ENCODE measurements at regions not wholly inside any gene's neighbourhood (a gene's known extent, or its start where the extent isn't known, plus 50 kb on each side); places are given as distances from the start of the nearest gene placed in this dataset.

- Histone ChIP-seq H3K4ac (ENCODE audit: low read depth, low read length) (no peak overlapping the region), H2AK5ac (ENCODE audit: low read length) (no peak overlapping the region), H3K4me2 (ENCODE audit: low read length) (no peak overlapping the region), H4K8ac (ENCODE audit: low read depth, low read length) (no peak overlapping the region), H2BK5ac (ENCODE audit: low read depth, low read length, poor library complexity) (no peak overlapping the region), H3K4me1 (ENCODE audit: control insufficient read depth in 1 of 2, insufficient read depth in 2 of 2, low read length in 2 of 2) (no peaks in the 10 kb centered on the region), H3K14ac (ENCODE audit: low read length) (no peak overlapping the region), H3K9me3 (ENCODE audit: insufficient read depth, low read depth, low read length) (no peaks in the 10 kb centered on the region), H2BK120ac (ENCODE audit: insufficient read depth, low read length, poor library complexity) (no peak overlapping the region), H3K4me3 (ENCODE audit: low read depth, low read length) (no peak overlapping the region), H4K91ac (ENCODE audit: low read depth, low read length) (no peak overlapping the region), H4K12ac (ENCODE audit: low read depth, low read length) (no peak overlapping the region), H2BK12ac (ENCODE audit: low read length) (no peak overlapping the region), H3K36me3 (ENCODE audit: control insufficient read depth in 1 of 2, insufficient read depth in 2 of 2, low read length in 2 of 2) (no peaks in the 10 kb centered on the region), H3K79me1 (ENCODE audit: low read length) (no peaks in the 10 kb centered on the region), H2AFZ (ENCODE audit: insufficient read depth, low read length, poor library complexity) (no peak overlapping the region), H3K23ac (ENCODE audit: low read length) (no peak overlapping the region), H3K27me3 (ENCODE audit: insufficient read depth, low read length) (no peaks in the 10 kb centered on the region), H3K18ac (ENCODE audit: low read length) (no peak overlapping the region), H3K9ac (ENCODE audit: low read length) (no peak overlapping the region), H3K79me2 (ENCODE audit: control insufficient read depth, insufficient read depth, low read length, poor library complexity) (no peaks in the 10 kb centered on the region), H3K27ac (ENCODE audit: low read depth, low read length) (no peak overlapping the region)
- WGBS (ENCODE audit: extremely low coverage, insufficient coverage, insufficient read length): no CpG with 5 or more reads among the region's 5 CpGs
- no peak for DNase-seq
These were observed 780.1 kb upstream of the LINC00305 start for GRCh38 chr18:64929036-64929435.

GRCh38 chr18:64919971-64920570 lies 771.2 kb upstream of the LINC00305 start:
- Histone ChIP-seq H2AK5ac (ENCODE audit: low read length) (no peak overlapping the region), H3K4me2 (ENCODE audit: low read length) (no peak overlapping the region), H3K79me2 (ENCODE audit: control insufficient read depth, insufficient read depth, low read length, poor library complexity) (no peaks in the 10 kb centered on the region), H3K9ac (ENCODE audit: low read length) (no peak overlapping the region), H3K18ac (ENCODE audit: low read length) (no peak overlapping the region), H3K36me3 (ENCODE audit: control insufficient read depth in 1 of 2, insufficient read depth in 2 of 2, low read length in 2 of 2) (no peaks in the 10 kb centered on the region), H3K4me1 (ENCODE audit: control insufficient read depth in 1 of 2, insufficient read depth in 2 of 2, low read length in 2 of 2) (no peaks in the 10 kb centered on the region), H3K14ac (ENCODE audit: low read length) (no peak overlapping the region), H2BK12ac (ENCODE audit: low read length) (no peak overlapping the region), H3K23ac (ENCODE audit: low read length) (no peak overlapping the region), H4K91ac (ENCODE audit: low read depth, low read length) (no peak overlapping the region), H2AFZ (ENCODE audit: insufficient read depth, low read length, poor library complexity) (no peak overlapping the region), H3K27me3 (ENCODE audit: insufficient read depth, low read length) (no peaks in the 10 kb centered on the region), H4K8ac (ENCODE audit: low read depth, low read length) (no peak overlapping the region), H3K4me3 (ENCODE audit: low read depth, low read length) (no peak overlapping the region), H2BK120ac (ENCODE audit: insufficient read depth, low read length, poor library complexity) (no peak overlapping the region), H4K12ac (ENCODE audit: low read depth, low read length) (no peak overlapping the region), H2BK5ac (ENCODE audit: low read depth, low read length, poor library complexity) (no peak overlapping the region), H3K27ac (ENCODE audit: low read depth, low read length) (no peak overlapping the region), H3K79me1 (ENCODE audit: low read length) (no peaks in the 10 kb centered on the region), H3K4ac (ENCODE audit: low read depth, low read length) (no peak overlapping the region), H3K9me3 (ENCODE audit: insufficient read depth, low read depth, low read length) (no peaks in the 10 kb centered on the region)
- no peak for DNase-seq
- WGBS (ENCODE audit: extremely low coverage, insufficient coverage, insufficient read length): no CpG with 5 or more reads among the region's 1 CpG

GRCh38 chr18:64918851-64919250 lies 770.0 kb upstream of the LINC00305 start:
- no CpG with 5 or more reads among the region's 3 CpGs for WGBS (ENCODE audit: extremely low coverage, insufficient coverage, insufficient read length)

GRCh38 chr18:64893349-64893748 lies 744.5 kb upstream of the LINC00305 start:
- Histone ChIP-seq H4K8ac (ENCODE audit: low read depth, low read length) (no peak overlapping the region), H3K18ac (ENCODE audit: low read length) (no peak overlapping the region), H3K23ac (ENCODE audit: low read length) (no peak overlapping the region), H3K14ac (ENCODE audit: low read length) (no peak overlapping the region), H2BK12ac (ENCODE audit: low read length) (no peak overlapping the region), H3K9ac (ENCODE audit: low read length) (no peak overlapping the region), H3K36me3 (ENCODE audit: control insufficient read depth in 1 of 2, insufficient read depth in 2 of 2, low read length in 2 of 2) (no peaks in the 10 kb centered on the region), H3K4me2 (ENCODE audit: low read length) (no peak overlapping the region), H4K91ac (ENCODE audit: low read depth, low read length) (no peak overlapping the region), H3K79me2 (ENCODE audit: control insufficient read depth, insufficient read depth, low read length, poor library complexity) (no peaks in the 10 kb centered on the region), H2BK5ac (ENCODE audit: low read depth, low read length, poor library complexity) (no peak overlapping the region), H3K79me1 (ENCODE audit: low read length) (no peaks in the 10 kb centered on the region), H3K9me3 (ENCODE audit: insufficient read depth, low read depth, low read length) (peaks cover 3% of the 10 kb centered on the region), H2AK5ac (ENCODE audit: low read length) (no peak overlapping the region), H3K27me3 (ENCODE audit: insufficient read depth, low read length) (no peaks in the 10 kb centered on the region), H3K4me3 (ENCODE audit: low read depth, low read length) (no peak overlapping the region), H2BK120ac (ENCODE audit: insufficient read depth, low read length, poor library complexity) (no peak overlapping the region), H2AFZ (ENCODE audit: insufficient read depth, low read length, poor library complexity) (no peak overlapping the region), H3K4me1 (ENCODE audit: control insufficient read depth in 1 of 2, insufficient read depth in 2 of 2, low read length in 2 of 2) (no peaks in the 10 kb centered on the region), H3K27ac (ENCODE audit: low read depth, low read length) (no peak overlapping the region), H4K12ac (ENCODE audit: low read depth, low read length) (no peak overlapping the region), H3K4ac (ENCODE audit: low read depth, low read length) (no peak overlapping the region)
- WGBS (ENCODE audit: extremely low coverage, insufficient coverage, insufficient read length): no CpG with 5 or more reads among the region's 3 CpGs
- no peak for DNase-seq

More at GRCh38 chr18:64918851-64919250, 770.0 kb upstream of the LINC00305 start:
- Histone ChIP-seq H3K79me2 (ENCODE audit: control insufficient read depth, insufficient read depth, low read length, poor library complexity) (no peaks in the 10 kb centered on the region), H2AFZ (ENCODE audit: insufficient read depth, low read length, poor library complexity) (no peak overlapping the region), H2AK5ac (ENCODE audit: low read length) (no peak overlapping the region), H3K36me3 (ENCODE audit: control insufficient read depth in 1 of 2, insufficient read depth in 2 of 2, low read length in 2 of 2) (no peaks in the 10 kb centered on the region), H3K27me3 (ENCODE audit: insufficient read depth, low read length) (no peaks in the 10 kb centered on the region), H3K4ac (ENCODE audit: low read depth, low read length) (no peak overlapping the region), H3K9me3 (ENCODE audit: insufficient read depth, low read depth, low read length) (no peaks in the 10 kb centered on the region), H3K4me1 (ENCODE audit: control insufficient read depth in 1 of 2, insufficient read depth in 2 of 2, low read length in 2 of 2) (no peaks in the 10 kb centered on the region), H2BK5ac (ENCODE audit: low read depth, low read length, poor library complexity) (no peak overlapping the region), H3K14ac (ENCODE audit: low read length) (no peak overlapping the region), H3K4me2 (ENCODE audit: low read length) (no peak overlapping the region), H3K27ac (ENCODE audit: low read depth, low read length) (no peak overlapping the region), H4K12ac (ENCODE audit: low read depth, low read length) (no peak overlapping the region), H3K23ac (ENCODE audit: low read length) (no peak overlapping the region), H2BK12ac (ENCODE audit: low read length) (no peak overlapping the region), H3K9ac (ENCODE audit: low read length) (no peak overlapping the region), H3K4me3 (ENCODE audit: low read depth, low read length) (no peak overlapping the region), H3K79me1 (ENCODE audit: low read length) (no peaks in the 10 kb centered on the region), H3K18ac (ENCODE audit: low read length) (no peak overlapping the region), H4K91ac (ENCODE audit: low read depth, low read length) (no peak overlapping the region), H4K8ac (ENCODE audit: low read depth, low read length) (no peak overlapping the region), H2BK120ac (ENCODE audit: insufficient read depth, low read length, poor library complexity) (no peak overlapping the region)
- no peak for DNase-seq

All from trophoblast cell (in vitro differentiated cells and primary cell).